Calu3 (cell line): ENCODE measurements at regions not wholly inside any gene's neighbourhood (a gene's known extent, or its start where the extent isn't known, plus 50 kb on each side); places are given as distances from the start of the nearest gene placed in this dataset.
A peak's percentile ranks its signal among the peaks of the same experiment; 100 is the strongest.
"Not testable (repeated sequence)": the region's sequence is repeated elsewhere in the genome, so short reads cannot be mapped to it uniquely, and the experiment has no call there.

Source experiments
- BruUV-seq: library from RNA; stranded (reverse); fragments of 400-500 nt; replicated peaks from 2 replicates; lab custom pipeline; 2021; lab: Mats Ljungman, UMichigan
- CTCF ChIA-PET: fragments of 300-600 bp; sonication (Branson Sonifier 250); formaldehyde crosslinking; loops from one replicate; lab custom pipeline; 2022; ENCODE audit warnings: antibody characterized with exemption; lab: Charles Lee
- DNase-seq: peaks from one replicate; pipeline ENCODE4 v3.0.0; 2022
- H3K27ac Mint-ChIP-seq: one replicate; pipeline ENCODE4 v1.8.0; 2022; ENCODE audit warnings: mixed read lengths; ENCODE audit not compliant: unreplicated experiment
- H3K27me3 Mint-ChIP-seq: one replicate; pipeline ENCODE4 v1.8.0; 2022; ENCODE audit warnings: mixed read lengths; ENCODE audit not compliant: unreplicated experiment
- H3K36me3 Mint-ChIP-seq: one replicate; pipeline ENCODE4 v1.8.0; 2022; ENCODE audit warnings: mild to moderate bottlenecking, moderate library complexity, mixed read lengths; ENCODE audit not compliant: insufficient read depth, unreplicated experiment
- H3K4me1 Mint-ChIP-seq: one replicate; pipeline ENCODE4 v1.8.0; 2022; ENCODE audit warnings: mild to moderate bottlenecking, low read depth, mixed read lengths; ENCODE audit not compliant: unreplicated experiment
- H3K4me3 Mint-ChIP-seq: one replicate; pipeline ENCODE4 v1.8.0; 2022; ENCODE audit warnings: mild to moderate bottlenecking, low read depth, moderate library complexity, mixed read lengths; ENCODE audit not compliant: unreplicated experiment
- H3K9me3 Mint-ChIP-seq: one replicate; pipeline ENCODE4 v1.8.0; 2022; ENCODE audit warnings: low read depth, mixed read lengths; ENCODE audit not compliant: unreplicated experiment
- CTCF ChIP-seq: fragments of 200-600 bp; IDR thresholded peaks from one replicate; pipeline ENCODE4 v1.8.0; 2022; ENCODE audit warnings: antibody characterized with exemption; ENCODE audit not compliant: unreplicated experiment
- intact Hi-C: fragments of 100-400 bp; cut with micrococcal nuclease; formaldehyde crosslinking; loops from one replicate; pipeline ENCODE4 v1.10.0; 2022; ENCODE audit not compliant: unreplicated experiment

- H3K9me3 Mint-ChIP-seq, H3K4me3 Mint-ChIP-seq, BruUV-seq, CTCF ChIA-PET, H3K36me3 Mint-ChIP-seq, H3K27me3 Mint-ChIP-seq, DNase-seq, intact Hi-C loops, H3K27ac Mint-ChIP-seq: not testable (repeated sequence)
- peaks cover 19% of the 10 kb centered on the region for H3K4me1 Mint-ChIP-seq
These were observed 84.3 kb downstream of the IRS2 start for GRCh38 chr13:109702030-109702597.

- Mint-ChIP-seq H3K4me1 (peaks cover 18% of the 10 kb centered on the region), H3K4me3 (no peak overlapping the region), H3K27ac (no peak overlapping the region), H3K27me3 (no peaks in the 10 kb centered on the region), H3K9me3 (no peaks in the 10 kb centered on the region), H3K36me3 (peaks cover 5% of the 10 kb centered on the region)
- peak; percentile 54 for DNase-seq
- intact Hi-C loops: no loop called here
- CTCF ChIA-PET: no interaction called here
- no peak for TF ChIP-seq CTCF
- no TSS peak for BruUV-seq
These were observed 86.2 kb downstream of the IRS2 start for GRCh38 chr13:109700176-109700575.

GRCh38 chr13:109699628-109700071 lies 86.7 kb downstream of the IRS2 start:
- CTCF ChIA-PET: no interaction called here
- peaks cover 3% of the 10 kb centered on the region for H3K36me3 Mint-ChIP-seq
- no peak overlapping the region for H3K4me3 Mint-ChIP-seq
- intact Hi-C loops: no loop called here
- H3K27me3 Mint-ChIP-seq: no peaks in the 10 kb centered on the region
- no peak overlapping the region for H3K27ac Mint-ChIP-seq
- peaks cover 12% of the 10 kb centered on the region for H3K4me1 Mint-ChIP-seq
- DNase-seq: no peak
- H3K9me3 Mint-ChIP-seq: no peaks in the 10 kb centered on the region
- TF ChIP-seq CTCF: no peak
- BruUV-seq: no TSS peak

- TF ChIP-seq CTCF: no peak
These were observed 87.6 kb downstream of the IRS2 start for GRCh38 chr13:109698779-109699178.

GRCh38 chr13:109697936-109698335 lies 88.4 kb downstream of the IRS2 start:
- no peak for DNase-seq
- Mint-ChIP-seq H3K27me3 (no peaks in the 10 kb centered on the region), H3K4me3 (no peak overlapping the region), H3K27ac (no peak overlapping the region), H3K36me3 (no peaks in the 10 kb centered on the region), H3K9me3 (no peaks in the 10 kb centered on the region), H3K4me1 (peaks cover 7% of the 10 kb centered on the region)
- no TSS peak for BruUV-seq
- CTCF ChIA-PET: no interaction called here
- no peak for TF ChIP-seq CTCF
- intact Hi-C loops: no loop called here

More at GRCh38 chr13:109698779-109699178, 87.6 kb downstream of the IRS2 start:
- no peaks in the 10 kb centered on the region for H3K9me3 Mint-ChIP-seq
- no TSS peak for BruUV-seq
- H3K36me3 Mint-ChIP-seq: no peaks in the 10 kb centered on the region
- no peak for DNase-seq
- no peak overlapping the region for H3K4me3 Mint-ChIP-seq
- intact Hi-C loops: no loop called here
- H3K27ac Mint-ChIP-seq: no peak overlapping the region
- CTCF ChIA-PET: no interaction called here
- H3K4me1 Mint-ChIP-seq: peaks cover 7% of the 10 kb centered on the region
- no peaks in the 10 kb centered on the region for H3K27me3 Mint-ChIP-seq
